Thymus (tissue), 11 donors: ENCODE measurements at regions not wholly inside any gene's neighbourhood (a gene's known extent, or its start where the extent isn't known, plus 50 kb on each side); places are given as distances from the start of the nearest gene placed in this dataset.
"Not testable (repeated sequence)": the region's sequence is repeated elsewhere in the genome, so short reads cannot be mapped to it uniquely, and the experiment has no call there.

ENCODE experiments used
- DNase-seq, 9 donors: peaks; one replicate each; pipeline ENCODE4 v3.0.0-alpha.2; 2013; ENCODE audit warnings: low spot score in 9 of 9, low read depth in 6 of 9, missing footprints in 1 of 9
- H3K27ac ChIP-seq, 2 donors: one replicate each; pipeline ENCODE4 v1.5.1; 2013; ENCODE audit warnings: control low read depth in 1 of 2, low read depth in 1 of 2, low read length in 1 of 2, mild to moderate bottlenecking in 1 of 2, moderate library complexity in 1 of 2
- H3K27me3 ChIP-seq, 2 donors: one replicate each; pipeline ENCODE4 v1.5.1; 2013; ENCODE audit warnings: low read length in 1 of 2; ENCODE audit not compliant: control insufficient read depth in 2 of 2, insufficient read depth in 1 of 2
- H3K36me3 ChIP-seq, 2 donors: one replicate each; pipeline ENCODE4 v1.5.1; 2013; ENCODE audit warnings: low read length in 1 of 2, mild to moderate bottlenecking in 1 of 2, moderate library complexity in 1 of 2; ENCODE audit not compliant: control insufficient read depth in 2 of 2, insufficient read depth in 2 of 2
- H3K4me1 ChIP-seq, 2 donors: one replicate each; pipeline ENCODE4 v1.5.1; 2013; ENCODE audit warnings: low read length in 2 of 2; ENCODE audit not compliant: control insufficient read depth in 2 of 2, insufficient read depth in 2 of 2
- H3K4me3 ChIP-seq, 2 donors: one replicate each; pipeline ENCODE4 v1.5.1; 2013; ENCODE audit warnings: low read length in 2 of 2, control low read depth in 1 of 2, mild to moderate bottlenecking in 1 of 2
- H3K9me3 ChIP-seq, 2 donors: one replicate each; pipeline ENCODE4 v1.5.1; 2013; ENCODE audit warnings: low read length in 1 of 2, mild to moderate bottlenecking in 1 of 2; ENCODE audit not compliant: control insufficient read depth in 2 of 2, insufficient read depth in 1 of 2
- WGBS: extraction: QIAGEN DNeasy Blood & Tissue Kit; methylation state at CpG from one replicate; pipeline ENCODE4 v1.1.7; 2013; 5-methylcytosine and 5-hydroxymethylcytosine counted together
- donor health status: healthy.

GRCh38 chr17:31798205-31798724, 60.8 kb downstream of the COPRS start:
- Histone ChIP-seq H3K36me3 (no peaks in the 10 kb centered on the region), H3K4me1 (no peaks in the 10 kb centered on the region), H3K9me3 (no peaks in the 10 kb centered on the region), H3K27ac (no peak overlapping the region), H3K27me3 (no peaks in the 10 kb centered on the region), H3K4me3 (no peak overlapping the region)
- 91% methylated on average over 10 of the region's 10 CpGs for WGBS
- DNase-seq = no peak

- not testable (repeated sequence) for DNase-seq, H3K4me1 ChIP-seq, H3K9me3 ChIP-seq, H3K36me3 ChIP-seq, H3K27ac ChIP-seq, H3K4me3 ChIP-seq, H3K27me3 ChIP-seq
- WGBS = 98% methylated on average over 7 of the region's 7 CpGs
These were observed 63.1 kb downstream of the COPRS start for GRCh38 chr17:31795941-31796340.

GRCh38 chr17:31794111-31794510, 64.9 kb downstream of the COPRS start:
- Histone ChIP-seq H3K4me3 (no peak overlapping the region), H3K27ac (no peak overlapping the region), H3K36me3 (no peaks in the 10 kb centered on the region), H3K27me3 (no peaks in the 10 kb centered on the region), H3K4me1 (no peaks in the 10 kb centered on the region), H3K9me3 (no peaks in the 10 kb centered on the region)
- WGBS = 96% methylated on average over 5 of the region's 5 CpGs
- no peak for DNase-seq

GRCh38 chr17:31793634-31794033, 65.4 kb downstream of the COPRS start:
- H3K27ac ChIP-seq, H3K4me3 ChIP-seq, H3K27me3 ChIP-seq, H3K9me3 ChIP-seq, H3K36me3 ChIP-seq, DNase-seq, H3K4me1 ChIP-seq: not testable (repeated sequence)
- WGBS = 88% methylated on average over 7 of the region's 7 CpGs

GRCh38 chr17:31792007-31792585, 66.9 kb downstream of the COPRS start:
- Histone ChIP-seq H3K27ac (no peak overlapping the region), H3K4me3 (no peak overlapping the region), H3K27me3 (no peaks in the 10 kb centered on the region), H3K9me3 (no peaks in the 10 kb centered on the region), H3K4me1 (no peaks in the 10 kb centered on the region), H3K36me3 (no peaks in the 10 kb centered on the region)
- DNase-seq = no peak
- 43% methylated on average over 6 of the region's 6 CpGs for WGBS

- H3K36me3 ChIP-seq = no peaks in the 10 kb centered on the region
- no peak overlapping the region for H3K4me3 ChIP-seq
- no peaks in the 10 kb centered on the region for H3K27me3 ChIP-seq
- no peak overlapping the region for H3K27ac ChIP-seq
- H3K4me1 ChIP-seq = no peaks in the 10 kb centered on the region
- H3K9me3 ChIP-seq = no peaks in the 10 kb centered on the region
- DNase-seq = no peak
- WGBS = 95% methylated on average over 12 of the region's 12 CpGs
These were observed 69.1 kb downstream of the COPRS start for GRCh38 chr17:31789707-31790505.

- H3K4me3 ChIP-seq = no peak overlapping the region
- no peaks in the 10 kb centered on the region for H3K4me1 ChIP-seq
- WGBS = 98% methylated on average over 4 of the region's 4 CpGs
- DNase-seq = no peak
- no peaks in the 10 kb centered on the region for H3K36me3 ChIP-seq
- no peaks in the 10 kb centered on the region for H3K9me3 ChIP-seq
- H3K27me3 ChIP-seq = no peaks in the 10 kb centered on the region
- no peak overlapping the region for H3K27ac ChIP-seq
These were observed 70.1 kb downstream of the COPRS start for GRCh38 chr17:31788956-31789355.

- 91% methylated on average over 3 of the region's 3 CpGs for WGBS
- Histone ChIP-seq H3K27me3 (no peaks in the 10 kb centered on the region), H3K27ac (no peak overlapping the region), H3K36me3 (no peaks in the 10 kb centered on the region), H3K4me1 (no peaks in the 10 kb centered on the region), H3K4me3 (no peak overlapping the region), H3K9me3 (no peaks in the 10 kb centered on the region)
- no peak for DNase-seq
These were observed 70.5 kb downstream of the COPRS start for GRCh38 chr17:31788571-31788946.

- no peak for DNase-seq
- H3K9me3 ChIP-seq = no peaks in the 10 kb centered on the region
- H3K27ac ChIP-seq = no peak overlapping the region
- H3K4me3 ChIP-seq = no peak overlapping the region
- H3K36me3 ChIP-seq = no peaks in the 10 kb centered on the region
- WGBS = 91% methylated on average over 7 of the region's 7 CpGs
- no peaks in the 10 kb centered on the region for H3K4me1 ChIP-seq
- no peaks in the 10 kb centered on the region for H3K27me3 ChIP-seq
These were observed 71.0 kb downstream of the COPRS start for GRCh38 chr17:31787857-31788570.
